NCI-H82 treated with DMSO at 0.1 percent for 48 hours (cell line): ENCODE measurements at regions not wholly inside any gene's neighbourhood (a gene's known extent, or its start where the extent isn't known, plus 50 kb on each side); places are given as distances from the start of the nearest gene placed in this dataset.
"Not testable (repeated sequence)": the region's sequence is repeated elsewhere in the genome, so short reads cannot be mapped to it uniquely, and the experiment has no call there.

Experiments used
- DNase-seq: peaks from one replicate; lab custom pipeline; 2025; ENCODE audit not compliant: unreplicated experiment; lab: John Stamatoyannopoulos, UW

DNA sequence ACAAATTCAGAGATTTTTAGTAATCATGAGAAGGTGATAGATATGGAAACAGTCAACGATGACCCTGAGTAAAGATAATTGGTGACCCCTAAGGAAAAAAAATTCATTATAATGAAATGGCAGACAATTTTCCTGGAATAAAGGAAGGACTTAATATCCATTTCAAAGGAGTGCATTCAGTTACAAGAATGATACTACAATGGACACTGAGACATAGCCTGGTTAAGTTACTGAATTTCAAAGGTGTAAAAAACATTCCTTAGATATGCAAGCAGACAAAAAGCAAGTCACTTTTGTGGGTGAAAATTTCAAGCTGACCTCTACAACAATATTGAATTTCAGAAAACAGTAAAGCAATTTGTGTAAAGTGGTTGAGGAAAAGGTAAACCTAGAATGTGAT is 1012.5 kb upstream of the SEMA6A start:
- DNase-seq: no peak

DNA sequence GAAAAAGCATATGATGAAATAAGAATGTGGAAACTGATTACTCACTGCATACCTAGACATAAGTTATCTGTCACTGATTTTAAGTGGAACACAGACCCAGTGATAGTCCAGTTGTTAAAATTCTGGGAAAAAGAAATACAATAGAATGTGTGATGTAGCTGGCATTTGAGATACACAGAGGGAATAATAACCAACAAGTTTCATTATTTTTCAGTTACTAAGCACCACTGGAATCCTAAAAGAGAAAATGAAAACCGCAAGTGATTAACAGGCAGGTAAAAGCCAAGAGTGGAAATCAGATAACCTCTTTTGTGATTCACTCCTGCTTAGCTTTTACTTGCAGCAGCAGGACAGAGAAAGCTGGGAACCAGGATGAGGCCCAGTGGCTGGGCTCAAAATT is 994.0 kb upstream of the SEMA6A start:
- no peak for DNase-seq

DNA sequence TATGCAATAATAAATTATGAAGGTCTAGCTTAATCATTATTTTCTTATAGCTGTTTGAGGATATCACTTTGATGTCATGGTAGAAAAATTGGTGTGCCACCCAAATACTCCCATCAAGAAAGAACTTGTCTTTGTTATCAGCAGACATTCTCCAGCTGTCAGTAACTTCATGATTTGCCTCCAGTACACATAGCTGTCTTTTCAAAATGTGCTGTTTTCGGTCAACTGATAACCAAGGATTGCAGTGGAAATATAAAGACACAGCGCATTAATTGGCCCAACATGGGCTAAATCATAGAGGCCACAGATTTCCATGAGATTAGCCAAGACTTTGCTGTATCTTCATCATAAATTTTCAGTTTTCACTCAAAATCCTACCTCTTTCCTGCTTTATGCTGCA is 993.5 kb upstream of the SEMA6A start:
- no peak for DNase-seq

DNA sequence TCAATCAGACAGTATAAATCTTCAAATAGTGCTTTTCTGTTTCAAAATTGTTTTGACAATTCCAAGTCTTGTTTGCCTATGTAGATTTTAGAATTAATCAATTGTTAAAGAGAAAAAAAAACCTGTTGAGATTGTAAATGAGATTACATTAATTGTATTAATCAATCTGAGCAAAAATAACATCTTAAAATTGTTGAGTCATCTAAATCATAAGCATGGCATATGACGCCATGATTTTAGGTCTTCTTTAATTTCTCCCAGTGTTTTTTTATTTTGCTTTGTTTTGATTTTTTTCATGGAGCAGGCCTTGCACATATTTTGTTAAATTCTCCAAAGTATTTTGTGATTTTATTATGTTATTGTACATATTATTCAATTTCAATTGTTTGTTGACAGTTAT is 988.0 kb upstream of the SEMA6A start:
- DNase-seq: no peak

DNA sequence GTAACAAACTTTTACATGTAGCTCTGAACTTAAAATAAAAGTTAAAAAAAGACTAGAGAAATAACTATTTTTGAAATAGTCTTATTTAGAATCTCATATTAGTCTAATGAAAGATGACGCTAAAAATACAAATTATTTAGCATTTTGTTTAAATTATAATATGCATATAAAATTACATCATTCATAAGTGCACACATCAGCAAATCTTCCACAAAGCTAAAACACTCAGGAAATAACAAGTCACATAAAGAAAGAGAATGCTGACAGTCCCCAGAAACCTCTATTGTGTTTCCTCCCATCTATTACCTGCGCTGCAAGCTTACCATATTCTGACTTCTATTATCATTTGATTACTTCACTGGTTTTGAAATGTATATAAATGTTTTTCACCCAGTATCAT is 986.9 kb upstream of the SEMA6A start:
- DNase-seq: no peak

DNA sequence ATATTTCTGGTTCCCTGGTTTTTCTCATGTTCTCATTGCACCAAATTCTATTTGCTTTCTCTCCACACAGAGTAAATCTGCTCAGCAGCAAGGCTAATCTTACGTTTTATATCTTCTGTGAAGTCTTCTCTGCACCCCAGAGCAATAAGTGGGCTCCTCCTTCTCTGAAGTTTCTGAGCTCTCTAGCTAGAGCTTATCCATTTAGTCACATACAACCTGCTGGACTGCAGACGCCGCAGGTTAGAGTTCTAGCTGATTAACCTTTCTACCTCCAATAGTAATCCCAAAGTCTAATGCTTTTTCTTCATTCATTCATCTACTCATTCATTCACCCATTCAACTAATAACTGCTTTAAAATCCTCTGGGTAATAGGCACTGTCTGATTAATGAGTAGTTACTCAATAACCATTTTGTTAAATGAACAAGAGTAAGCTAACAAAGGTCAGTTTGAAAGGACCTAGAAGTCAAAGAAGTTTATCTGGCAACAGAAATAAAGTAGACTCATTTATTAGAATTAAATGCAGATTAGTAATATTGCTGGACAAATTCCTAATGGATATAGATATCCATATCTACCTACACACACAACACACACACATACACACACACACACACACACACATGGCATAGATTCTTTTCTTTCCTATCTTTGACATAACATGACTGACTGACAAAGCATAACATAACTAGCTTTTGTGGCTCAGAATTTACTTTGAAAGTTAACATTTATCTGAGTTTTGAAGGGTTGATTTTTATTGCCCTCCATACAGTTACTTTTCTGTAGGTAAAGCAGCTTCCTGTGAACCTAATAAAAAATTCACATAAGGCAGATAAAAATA is 984.6 kb upstream of the SEMA6A start:
- DNase-seq: no peak

DNA sequence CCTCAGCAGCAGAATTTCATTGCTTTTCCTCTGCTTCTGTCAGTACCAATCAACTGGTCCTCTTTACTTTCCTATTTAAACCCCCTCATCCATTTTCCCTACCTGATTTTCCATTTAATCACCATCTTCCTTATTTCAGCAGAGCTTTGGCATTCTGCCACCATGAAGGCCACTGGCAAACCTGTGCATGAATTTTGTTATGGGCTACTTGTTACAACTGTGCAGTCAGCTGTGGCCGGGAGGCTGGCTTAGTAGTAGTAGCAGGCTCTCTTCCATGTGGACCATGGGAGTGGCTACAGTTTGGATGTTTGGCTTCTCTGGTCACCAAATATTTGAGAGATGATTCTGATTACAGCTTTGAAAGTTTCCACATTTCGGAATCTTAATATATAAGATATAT is 976.6 kb upstream of the SEMA6A start:
- no peak for DNase-seq

DNA sequence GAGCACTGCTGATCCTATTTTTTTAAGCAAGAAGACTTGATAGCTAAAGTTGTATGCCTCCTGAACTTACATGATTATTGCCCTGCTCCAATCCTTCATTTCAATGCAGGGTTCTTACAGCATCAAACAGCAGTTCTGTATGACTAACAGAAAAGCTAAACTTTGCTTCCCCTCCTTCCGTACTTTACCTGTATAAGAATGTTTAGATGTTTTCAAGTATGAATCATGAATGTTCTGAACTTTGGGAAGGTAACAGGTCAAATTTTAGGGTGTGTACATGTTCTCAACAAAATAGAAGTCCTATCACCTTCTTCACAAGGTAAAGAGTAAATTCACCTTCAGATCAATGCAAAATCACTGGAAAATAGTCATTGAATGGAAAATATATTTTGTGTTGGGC is 972.6 kb upstream of the SEMA6A start:
- DNase-seq: no peak

DNA sequence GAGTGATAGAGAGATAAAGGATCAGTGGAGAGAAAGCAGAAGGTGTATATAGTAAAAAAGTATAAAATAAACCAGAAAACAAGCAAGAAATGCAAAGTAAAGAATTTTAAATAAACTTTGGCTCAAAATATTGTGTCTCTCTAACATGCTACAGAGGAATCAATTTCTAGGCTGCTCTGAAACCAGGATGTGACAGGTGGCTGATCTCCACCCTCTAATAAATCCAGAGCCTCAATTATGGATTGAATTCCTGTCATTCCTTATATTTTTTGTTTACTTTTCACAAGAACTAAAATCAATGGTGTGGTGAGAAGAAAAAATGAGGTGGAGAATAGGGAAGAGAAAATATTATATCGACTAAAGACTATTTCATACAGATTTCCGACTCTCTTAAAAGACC is 965.1 kb upstream of the SEMA6A start:
- no peak for DNase-seq

DNA sequence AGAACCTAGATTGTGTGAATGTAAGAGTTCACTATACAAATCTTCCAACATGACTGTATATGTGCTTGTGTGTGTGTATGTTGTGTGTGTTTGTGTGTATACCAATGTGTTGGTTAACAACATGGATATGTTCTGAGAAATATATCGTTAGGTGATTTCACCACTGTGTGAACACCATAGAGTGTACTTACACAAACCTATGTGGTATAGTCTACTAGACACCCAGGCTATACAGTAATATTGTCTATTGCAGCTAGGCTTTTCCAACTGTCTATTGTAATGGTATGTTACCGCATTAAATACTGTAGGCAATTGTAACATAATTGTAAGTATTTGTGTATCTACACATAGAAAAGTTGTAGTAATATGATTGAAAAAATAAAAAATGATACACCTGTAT is 959.2 kb upstream of the SEMA6A start:
- DNase-seq: no peak

DNA sequence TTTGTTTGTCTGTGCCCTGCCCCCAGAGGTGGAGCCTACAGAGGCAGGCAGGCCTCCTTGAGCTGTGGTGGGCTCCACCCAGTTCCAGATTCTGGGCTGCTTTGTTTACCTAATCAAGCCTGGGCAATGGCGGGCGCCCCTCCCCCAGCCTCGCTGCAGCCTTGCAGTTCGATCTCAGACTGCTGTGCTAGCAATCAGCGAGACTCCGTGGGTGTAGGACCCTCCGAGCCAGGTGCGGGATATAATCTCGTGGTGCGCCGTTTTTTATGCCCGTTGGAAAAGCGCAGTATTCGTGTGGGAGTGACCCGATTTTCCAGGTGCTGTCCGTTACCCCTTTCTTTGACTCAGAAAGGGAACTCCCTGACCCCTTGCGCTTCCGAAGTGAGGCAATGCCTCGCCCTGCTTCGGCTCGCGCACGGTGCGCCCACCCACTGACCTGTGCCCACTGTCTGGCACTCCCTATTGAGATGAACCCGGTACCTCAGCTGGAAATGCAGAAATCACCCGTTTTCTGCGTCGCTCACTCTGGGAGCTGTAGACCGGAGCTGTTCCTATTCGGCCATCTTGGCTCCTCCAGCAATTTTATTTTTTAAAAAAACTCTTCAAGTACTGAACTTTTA is 958.5 kb upstream of the SEMA6A start:
- not testable (repeated sequence) for DNase-seq

DNA sequence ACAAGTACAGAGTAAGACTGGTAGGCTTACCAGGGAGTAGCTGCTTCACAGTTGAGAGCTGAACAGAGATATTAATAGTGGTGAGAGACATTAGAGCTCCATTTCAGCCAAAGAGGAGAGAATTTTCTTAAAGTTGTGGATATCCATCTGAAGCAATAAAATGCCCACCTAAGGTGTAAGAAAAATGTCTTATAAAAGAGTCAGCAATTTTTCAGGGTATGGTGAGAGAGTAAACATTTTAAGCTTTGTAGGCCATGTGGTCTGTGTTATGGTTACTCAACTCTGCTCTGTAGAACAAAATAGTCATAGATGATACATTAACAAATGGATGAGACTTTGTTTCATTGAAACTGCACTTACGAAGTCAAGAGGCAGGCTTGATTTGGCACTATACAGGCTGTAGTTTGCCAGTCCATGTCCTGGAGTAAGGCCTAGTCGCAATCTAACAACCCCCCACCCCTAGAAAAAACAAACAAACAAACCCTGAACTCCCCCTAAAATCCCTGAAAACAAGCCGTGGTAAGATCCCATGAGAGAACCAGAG is 945.4 kb upstream of the SEMA6A start:
- no peak for DNase-seq

DNA sequence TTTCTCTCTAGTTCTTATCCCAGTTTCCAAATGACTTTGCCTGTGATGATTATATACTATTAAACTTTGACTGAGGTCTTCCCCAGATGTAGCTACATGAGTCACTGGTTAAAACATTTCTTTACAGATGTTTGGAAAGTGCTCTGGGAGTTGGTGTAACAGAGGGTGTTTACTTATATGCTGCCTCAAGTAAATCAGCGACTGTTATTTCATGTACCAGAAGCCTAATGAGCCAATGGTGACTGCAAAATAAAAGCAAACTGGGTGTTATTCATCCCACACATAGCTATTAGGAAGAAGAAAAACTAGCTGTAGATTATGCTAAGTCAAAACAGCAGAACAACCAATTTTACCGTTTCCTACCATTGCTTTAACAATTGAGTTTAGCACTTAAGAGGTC is 929.7 kb upstream of the SEMA6A start:
- DNase-seq: no peak

DNA sequence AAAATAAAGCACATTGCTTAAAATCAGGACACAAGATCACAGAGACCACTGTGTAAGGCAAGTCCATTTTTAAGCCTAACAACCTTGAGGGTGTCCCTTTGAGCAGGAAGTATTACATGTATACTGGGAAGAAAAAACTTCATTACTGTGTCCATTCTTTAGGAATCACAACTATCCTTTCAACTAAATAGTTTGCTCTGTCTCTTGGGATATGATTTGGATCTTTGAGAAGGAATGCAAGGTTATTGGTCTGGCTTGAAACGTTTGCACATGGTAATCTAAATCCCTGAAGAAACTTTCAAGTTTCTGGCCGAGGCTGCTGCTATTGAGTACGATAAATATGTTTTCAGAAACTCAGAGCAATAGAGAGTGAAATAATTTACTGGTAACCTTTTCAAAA is 923.0 kb upstream of the SEMA6A start:
- DNase-seq: no peak

DNA sequence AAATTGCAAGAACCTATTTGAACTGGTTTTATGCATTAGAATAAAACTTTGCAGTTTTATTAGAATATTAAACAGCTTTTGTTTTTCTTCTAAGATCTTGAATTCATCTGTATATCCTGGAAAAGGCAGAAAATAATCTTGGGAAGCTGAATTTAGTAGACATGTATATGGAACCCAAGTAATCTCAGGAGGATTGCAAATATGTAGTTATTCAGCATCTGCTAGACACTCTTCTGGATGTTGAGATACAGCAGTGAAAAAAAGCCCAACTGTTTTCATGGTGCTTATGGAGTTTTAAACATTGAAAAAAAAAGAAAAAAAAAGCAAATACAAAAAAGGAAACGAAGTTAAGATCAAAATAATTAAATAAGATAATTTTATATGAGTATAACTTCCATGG is 922.2 kb upstream of the SEMA6A start:
- no peak for DNase-seq

DNA sequence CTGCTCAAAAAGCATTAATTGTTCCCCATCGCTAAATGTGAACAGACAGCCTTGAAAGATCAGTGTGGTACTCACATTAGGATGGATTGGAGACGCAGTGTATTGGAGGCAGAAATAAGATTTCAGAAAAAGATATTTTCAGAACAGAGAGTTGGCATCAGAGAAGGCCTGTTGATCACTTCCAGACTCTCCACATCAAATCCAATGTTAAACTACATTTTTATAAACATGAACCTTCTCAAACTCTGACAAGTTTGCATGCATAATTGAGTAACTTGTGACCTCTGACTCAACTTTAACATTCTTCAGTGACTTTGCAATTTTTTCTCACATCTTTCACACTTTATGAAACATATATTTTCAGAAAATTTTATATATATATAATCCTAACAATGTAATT is 919.6 kb upstream of the SEMA6A start:
- DNase-seq: no peak

DNA sequence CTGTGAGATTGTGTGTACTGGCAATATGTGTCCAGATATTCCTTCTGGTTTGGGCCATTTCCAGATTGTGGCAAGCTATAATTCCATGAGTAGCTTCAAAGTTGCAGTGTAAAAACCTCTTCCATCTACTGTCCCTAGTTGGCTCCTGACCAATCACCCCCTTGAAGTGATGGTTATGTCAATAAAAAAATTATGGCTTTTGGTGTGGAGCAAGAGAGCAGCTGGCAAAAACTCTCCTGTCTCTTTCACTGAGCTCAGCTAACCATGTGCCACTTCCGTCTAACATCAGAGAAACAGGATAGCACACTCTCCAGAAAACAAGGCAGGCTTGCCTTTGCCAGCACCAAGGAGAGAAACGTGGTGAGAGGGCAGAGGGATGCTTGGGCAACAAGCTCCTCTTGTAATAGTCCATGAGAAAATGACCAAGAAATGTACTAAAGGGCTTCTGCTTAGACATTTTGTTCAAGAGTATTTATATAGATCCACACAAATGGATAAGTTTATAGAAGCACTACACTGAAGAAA is 914.4 kb upstream of the SEMA6A start:
- no peak for DNase-seq

DNA sequence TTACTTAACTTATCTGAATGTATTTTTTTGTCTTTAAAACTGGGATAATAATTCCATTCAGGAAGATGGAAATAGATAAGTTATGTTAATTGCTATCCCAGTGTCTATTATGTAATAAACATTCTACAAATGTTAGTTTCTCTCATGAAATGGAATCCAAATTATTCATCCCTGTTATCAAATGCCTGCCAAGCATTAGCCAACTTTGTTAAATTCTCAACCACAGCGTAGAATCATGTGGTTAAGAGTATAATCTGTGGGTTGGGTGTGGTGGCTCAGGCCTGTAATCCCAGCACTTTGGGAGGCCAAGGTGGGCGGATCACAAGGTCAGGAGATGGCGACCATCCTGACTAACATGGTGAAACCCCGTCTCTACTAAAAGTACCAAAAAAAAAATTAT is 912.9 kb upstream of the SEMA6A start:
- no peak for DNase-seq

DNA sequence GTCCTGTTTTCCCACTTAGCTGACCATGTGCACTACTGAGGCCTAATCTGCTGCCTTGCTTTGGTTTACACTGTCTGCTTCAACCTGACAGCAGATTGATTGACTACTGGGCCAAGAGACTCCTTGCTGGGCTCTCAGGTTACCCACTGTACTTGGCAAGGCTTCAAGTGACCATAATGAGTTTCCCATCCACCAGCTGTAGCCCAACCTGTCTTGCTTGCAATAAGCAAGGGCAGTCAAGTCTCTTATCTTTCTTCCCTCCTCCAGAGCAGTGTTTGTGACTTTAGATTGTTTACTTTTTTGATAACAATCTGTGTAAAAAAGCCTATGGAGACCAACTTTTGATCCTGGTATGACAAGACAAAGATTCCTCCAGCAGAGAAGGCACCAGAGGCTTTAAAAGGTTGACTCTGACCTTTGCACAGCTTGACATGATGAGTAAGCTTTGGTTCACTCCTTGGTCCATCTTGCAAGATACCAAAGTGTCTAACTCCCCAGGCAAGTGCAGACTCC is 912.3 kb upstream of the SEMA6A start:
- DNase-seq: peak; percentile 5

DNA sequence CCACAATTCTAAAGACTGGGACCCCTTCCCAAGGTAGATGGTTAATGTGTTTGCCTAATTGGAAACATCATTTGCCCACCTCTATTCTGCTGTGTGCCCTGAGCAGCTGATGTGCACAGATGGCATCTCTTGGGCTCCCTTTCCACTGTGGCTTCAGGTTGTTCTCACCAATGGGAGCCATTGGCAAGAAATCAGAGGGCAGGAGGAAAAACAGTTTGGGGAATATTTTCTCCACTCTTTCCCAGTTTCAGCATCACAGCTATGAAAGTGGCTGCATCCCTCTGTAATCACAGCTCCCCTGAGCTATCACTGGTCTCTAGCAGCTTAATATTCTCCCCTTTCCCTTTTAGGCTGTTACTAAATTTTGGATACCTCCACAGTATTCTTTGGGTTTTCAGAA is 911.6 kb upstream of the SEMA6A start:
- no peak for DNase-seq

DNA sequence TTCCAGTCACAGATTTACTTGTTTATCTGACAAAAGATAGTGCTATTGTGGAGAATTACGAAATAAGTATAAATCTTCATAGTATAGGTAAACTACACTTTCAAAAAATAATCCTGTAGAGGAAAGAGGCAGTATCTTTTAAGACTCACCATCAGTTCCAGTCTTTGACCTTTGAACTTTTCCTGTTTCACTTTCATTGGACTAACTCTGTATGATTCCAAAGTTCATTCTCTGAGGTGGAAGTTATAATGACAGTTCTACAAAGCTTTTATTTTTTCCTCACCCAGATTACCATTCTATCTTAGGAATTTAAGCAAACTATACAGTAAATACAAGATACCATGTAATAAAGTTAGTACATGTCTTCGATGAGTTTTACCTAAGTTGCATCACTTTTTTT is 901.3 kb upstream of the SEMA6A start:
- DNase-seq: no peak

DNA sequence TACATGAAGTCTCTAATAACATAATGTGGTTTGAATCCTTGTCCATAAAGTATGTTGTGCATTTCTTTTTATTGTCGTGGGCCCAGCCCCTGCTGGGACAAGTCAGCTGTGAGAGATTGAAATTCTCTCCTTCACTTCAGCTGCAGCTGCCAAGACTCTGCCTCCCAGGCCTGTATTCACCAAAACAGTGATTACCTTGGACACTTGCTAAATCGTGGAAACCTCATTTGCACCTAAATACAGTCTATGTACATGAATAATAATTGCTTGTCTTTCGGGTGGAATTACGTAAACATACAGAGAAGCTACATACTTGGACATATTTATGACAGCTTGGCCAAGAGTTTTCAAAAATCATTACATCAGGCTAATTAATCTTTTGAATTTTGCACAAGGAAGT is 898.5 kb upstream of the SEMA6A start:
- DNase-seq: no peak
